NCI-H2081 treated with DMSO at 0.1 percent for 48 hours (cell line): ENCODE measurements at regions not wholly inside any gene's neighbourhood (a gene's known extent, or its start where the extent isn't known, plus 50 kb on each side); places are given as distances from the start of the nearest gene placed in this dataset.

ENCODE experiments used
- DNase-seq: peaks from one replicate; lab custom pipeline; 2025; lab: John Stamatoyannopoulos, UW

DNA sequence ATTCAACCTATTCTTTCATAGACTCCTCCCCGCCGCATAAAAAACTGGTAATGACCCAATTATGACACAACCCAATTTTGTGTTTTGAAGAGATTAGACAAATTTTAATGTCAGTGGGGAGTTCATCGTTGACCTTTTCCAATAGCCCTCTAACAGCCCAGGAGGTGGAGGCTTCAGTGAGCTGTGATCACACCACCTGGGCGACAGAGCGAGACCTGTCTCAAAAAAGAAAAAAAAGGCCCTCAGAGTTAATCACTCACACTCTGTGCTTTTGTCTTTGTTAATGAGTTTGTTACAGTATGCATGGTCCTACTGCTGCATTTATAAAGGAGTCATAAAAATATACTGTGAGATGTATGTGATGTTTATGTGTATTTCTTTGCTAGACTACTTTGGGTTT lies 510.6 kb downstream of the CPS1 start:
- no peak for DNase-seq

DNA sequence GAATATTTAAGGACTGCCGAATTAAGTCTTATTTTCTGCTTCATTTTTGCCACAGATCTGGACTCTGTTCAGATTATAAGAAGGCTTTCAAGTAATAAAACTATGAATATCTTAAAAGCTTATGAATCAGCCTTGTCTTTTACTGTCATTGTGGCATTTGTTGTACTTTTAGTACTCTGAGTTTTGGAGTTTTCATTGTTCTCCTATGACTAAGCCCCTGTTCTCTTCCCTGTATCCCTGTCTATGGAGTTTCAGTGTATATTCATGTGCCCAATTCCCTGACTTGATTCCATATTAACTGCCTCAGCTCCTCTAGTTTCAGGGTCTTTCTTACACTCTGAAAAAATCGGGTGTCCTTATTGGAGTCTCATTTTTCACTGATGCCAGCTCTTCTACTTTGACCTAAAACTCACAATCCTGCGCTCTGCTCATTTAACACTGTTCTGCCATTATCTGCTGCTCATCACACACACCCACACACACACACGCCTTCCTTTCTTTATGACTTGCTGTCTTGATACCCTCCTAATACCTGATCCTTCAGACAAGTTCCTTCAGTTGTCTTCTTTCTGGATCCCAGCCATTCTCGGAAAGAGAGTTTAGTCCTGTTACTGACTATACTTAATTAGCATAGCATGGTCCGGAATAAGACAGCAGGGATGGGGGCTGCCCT lies 511.8 kb downstream of the CPS1 start:
- no peak for DNase-seq

DNA sequence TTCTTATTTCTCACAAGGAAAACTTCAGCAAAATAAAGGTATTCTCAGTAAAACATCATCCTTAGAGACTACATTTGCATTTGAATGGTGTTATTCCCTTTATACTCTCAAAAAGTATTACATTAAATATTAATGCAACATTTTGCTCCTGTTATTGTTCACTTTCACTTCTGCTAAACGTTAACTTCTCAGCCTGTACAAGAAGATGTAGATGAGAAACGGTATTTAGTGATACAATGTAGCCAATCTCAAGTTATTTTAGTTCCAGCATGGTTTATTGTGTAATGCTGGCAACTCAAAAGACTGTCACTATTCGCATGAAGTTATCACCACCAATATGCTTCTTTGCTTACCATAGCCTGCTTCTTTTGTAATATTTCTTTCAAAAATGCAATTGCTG lies 514.1 kb downstream of the CPS1 start:
- no peak for DNase-seq

DNA sequence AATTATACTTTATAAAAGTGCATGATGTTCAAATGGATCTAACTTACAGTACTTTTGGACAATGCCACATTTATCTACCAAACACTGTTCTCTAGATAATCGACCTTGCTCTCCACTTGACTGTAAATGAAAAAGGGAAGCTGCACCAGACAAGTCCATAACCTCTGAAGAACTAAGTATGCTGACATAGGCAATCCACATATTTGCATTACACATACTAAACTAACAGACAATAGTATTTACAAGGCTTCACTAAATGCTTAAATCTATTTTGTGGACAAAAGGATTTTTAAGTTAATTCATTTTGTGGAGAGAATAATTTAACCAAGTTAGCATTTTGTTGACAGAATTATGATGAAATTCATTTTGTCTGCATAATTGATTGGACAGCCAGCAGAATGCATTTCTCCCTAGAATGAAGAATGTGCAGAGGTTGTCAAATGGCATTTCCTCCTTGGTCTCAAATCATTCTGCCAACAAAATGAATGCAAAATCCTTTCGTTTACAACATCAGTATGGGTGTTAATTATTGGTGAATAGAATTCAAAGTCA lies 520.9 kb downstream of the CPS1 start:
- peak; percentile 13 for DNase-seq

DNA sequence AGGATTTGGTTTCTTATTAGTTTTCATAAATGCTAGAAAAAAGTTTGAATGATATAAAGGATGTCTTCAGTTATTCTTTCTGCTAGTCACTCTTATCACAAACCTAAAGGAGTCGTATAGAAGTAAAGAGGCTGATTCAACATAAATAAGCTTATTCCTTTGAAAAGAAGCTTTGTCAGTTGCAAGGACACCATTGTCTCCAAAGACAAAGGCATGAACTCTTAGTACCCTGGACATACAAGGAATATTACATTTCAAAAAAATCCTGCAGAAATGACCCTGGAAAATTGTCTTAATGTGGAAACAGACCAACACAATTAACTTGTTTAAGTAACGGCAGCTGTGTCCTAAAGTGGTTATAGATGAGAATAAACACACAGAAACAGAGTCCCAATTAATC lies 528.0 kb downstream of the CPS1 start:
- DNase-seq, result peak; percentile 54

DNA sequence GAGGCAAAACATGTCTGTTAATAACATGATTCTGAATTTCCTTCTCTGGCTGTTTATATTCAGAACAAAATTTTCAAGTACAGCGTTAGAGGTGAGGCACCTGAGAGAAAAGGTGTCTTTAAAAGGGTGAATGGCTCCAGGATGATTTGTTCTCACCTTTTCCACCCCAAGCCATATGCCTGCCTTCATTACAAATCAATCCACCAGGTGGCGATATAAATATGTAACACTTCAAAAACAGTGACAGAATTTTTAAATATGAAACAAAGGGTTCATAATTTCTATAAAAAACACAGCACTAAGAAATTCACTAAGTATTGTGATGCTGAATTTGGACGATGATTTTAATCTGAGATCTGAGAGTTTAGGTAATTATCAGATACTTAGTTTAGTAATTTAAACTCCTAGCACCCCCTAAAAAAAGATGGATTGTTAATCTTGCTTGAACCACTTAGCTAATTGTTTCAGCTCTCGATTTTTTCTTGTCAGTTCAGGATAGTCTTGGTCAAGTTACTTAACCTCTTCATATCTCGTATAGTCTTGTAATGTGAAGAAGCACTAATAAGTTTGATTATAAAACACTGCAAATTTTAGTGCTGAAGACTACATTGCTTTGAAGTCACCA lies 528.8 kb downstream of the CPS1 start:
- peak; percentile 67 for DNase-seq

DNA sequence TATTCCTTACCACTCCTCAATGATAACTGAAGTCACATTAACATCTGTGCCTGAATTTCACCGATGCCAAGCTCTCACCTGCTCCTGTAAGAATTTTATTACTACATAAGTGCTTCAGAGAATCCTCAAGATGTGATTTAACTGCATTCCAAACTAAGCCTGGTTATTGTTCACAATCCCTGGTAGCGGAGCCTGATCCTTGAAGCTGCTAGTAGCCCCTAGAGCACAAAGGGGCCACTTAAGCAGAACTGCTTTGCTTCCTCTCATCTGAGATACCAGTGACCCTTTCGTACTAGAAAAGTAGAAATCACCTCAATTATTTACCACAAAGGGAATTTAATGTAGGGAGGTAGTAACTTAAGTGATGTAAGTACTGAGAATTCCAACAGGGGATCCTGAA lies 529.6 kb downstream of the CPS1 start:
- no peak for DNase-seq

DNA sequence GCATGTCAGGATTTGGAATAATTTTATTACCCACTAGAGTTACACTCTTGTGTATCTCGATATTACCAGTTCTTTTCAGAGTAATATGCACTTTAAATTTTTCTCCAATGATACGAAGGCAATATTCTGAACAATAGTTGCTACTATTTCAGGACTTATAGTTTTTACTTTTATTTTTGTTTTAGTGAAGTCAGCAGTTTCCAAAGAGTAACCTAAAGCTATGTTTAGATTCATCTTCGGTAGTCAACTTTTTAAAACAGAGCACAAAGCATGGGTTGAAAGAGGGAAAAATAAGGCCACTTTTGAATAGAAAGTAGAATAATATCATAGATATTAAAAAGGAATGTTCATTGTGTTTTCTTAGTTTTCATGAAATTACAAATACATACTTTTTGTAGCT lies 532.7 kb downstream of the CPS1 start:
- DNase-seq, result no peak

DNA sequence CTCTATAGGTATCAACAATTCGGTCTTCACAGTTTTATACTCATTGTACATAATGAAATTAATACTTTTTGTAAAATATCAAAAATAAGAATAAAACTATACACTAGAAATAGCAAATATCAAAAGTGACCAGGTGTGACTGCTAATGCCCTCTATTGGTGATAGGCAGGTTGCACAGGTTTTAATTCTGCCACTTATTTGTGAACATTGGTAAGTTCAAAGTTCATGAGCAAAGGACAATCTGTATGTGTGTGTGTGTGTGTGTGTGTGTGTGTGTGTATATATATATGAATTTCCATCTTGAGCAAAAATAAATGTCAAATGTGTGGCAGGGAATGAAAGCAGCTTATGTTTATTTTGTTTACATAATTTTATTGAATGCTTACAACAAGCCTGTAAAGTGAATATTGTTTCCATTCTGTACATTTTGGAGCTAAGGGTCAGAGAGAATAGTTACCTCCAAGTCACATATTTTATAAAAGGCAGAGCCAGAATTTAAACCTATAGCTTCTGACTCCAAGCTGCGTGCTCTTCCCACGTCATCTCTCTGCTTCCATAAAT lies 537.4 kb downstream of the CPS1 start:
- DNase-seq, result no peak

DNA sequence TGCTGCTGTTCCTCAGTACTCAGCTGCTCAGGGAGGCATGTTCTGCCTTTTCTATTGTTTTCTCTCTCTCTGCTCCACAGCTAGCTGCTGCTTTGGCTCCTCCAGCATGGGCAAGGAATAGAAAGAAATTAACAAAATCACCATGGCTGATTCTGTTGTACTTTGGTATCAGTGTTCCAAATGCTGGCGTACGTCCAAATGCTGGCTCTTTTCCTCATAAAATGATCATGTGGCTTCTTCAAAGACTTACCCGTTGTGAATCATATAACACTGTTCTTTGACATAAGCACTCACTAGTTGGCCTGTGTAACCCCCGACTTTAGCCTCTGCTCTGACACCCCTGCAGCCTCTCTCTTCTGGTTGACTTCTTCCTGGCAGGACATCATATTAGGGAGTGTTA lies 547.6 kb downstream of the CPS1 start:
- no peak for DNase-seq

DNA sequence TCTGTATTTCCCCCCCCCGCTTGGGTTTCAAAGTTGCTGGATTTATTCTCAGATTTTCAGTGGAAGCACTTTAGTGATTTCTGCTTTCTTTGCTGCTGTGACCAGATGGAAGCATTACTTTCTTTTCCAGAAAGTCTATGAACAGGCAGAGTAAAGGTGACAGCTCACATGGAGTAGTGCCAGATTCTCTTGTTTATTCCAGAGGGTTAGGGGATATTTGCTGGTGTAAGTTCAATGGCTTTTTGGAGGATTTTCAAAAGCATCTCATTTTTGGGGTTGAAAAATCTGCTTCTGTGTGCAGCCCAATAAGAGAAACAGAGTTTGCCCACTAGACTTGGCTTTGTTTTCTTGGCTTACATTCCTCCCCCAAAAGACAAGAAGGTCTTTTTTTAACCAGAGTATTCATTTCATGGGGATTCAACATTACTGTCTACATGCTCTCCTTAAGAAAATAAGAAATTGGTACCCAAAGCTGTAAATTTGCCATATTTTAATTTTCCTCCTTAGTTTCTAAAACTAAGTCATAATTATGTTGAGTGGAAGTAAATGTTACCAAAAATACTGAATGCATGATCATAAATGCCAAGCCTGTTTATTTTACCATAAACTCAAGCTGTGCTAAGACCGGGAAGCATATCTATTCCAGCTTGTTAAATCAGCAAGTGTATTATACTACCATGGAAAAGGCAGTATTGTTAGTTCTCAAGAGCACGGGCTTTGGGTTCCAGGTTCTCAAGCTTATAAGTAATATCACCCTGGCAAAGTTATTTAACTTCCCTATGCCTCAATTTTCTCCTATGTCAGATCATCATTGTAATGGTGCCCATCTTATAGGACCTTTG lies 557.2 kb downstream of the CPS1 start:
- no peak for DNase-seq

DNA sequence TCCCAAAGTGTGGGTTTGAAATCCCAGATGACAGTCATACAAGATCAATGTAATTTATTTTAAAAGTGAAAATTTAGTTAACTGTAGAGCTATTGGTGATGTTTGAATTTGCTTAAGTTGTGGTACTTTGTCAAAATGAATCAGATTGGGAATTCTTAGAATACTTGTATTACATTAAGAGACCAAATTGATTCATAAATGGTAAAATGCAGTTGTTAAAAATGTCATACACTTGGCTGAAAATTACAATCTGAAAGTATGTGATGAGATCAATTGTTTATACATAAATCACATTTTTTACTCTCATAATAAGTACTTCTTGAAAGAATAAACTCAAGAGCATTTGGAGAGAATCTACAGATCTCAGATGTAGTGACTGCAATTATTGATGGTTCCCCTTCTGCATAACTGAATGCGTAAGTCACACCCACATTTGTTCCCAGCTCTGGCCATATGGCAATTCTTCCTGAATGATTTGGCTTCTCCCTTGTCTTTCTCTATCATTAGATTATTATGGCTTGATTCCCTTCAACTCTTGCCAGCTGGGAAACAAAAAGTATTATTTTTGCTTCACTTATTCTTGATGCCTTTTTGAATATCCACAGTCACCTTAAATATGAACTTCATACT lies 558.5 kb downstream of the CPS1 start:
- no peak for DNase-seq

DNA sequence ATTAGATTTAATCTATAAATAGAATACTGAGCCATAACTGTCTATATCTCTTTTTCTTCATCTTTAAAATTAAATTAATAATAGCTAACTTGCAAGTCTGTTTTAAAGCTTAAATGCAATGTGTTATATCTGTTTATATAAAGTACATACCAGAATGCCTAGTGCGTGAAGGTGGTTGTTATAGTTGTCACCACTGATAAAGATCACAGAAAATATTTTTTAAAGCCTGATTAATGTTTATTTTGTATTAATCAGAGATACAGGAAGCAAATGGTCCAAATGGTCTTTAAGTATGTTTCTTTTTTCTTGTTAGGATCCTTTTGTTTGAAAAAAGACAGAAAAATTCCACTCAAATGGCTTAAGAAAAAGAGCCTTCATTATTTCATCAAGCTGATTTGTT lies 560.6 kb downstream of the CPS1 start:
- no peak for DNase-seq

DNA sequence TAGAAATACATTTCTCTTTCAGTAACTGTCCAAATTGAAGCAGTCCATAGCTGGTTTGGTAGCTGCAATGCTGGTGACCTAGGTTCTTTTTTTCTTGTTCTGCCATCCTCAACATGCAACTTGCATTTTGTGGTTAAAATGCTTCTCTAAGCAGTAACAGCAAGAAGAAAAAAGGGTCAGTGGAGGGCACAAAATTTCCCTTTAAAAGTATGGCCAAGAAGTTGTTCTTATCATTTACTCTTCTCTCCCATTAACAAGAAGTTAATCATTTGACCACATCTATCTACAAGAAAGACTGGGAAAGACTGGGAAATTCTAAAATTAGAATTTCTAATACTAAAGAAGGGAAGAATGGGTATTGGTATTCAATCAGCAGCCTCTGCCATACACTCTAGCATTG lies 569.9 kb downstream of the CPS1 start:
- no peak for DNase-seq

DNA sequence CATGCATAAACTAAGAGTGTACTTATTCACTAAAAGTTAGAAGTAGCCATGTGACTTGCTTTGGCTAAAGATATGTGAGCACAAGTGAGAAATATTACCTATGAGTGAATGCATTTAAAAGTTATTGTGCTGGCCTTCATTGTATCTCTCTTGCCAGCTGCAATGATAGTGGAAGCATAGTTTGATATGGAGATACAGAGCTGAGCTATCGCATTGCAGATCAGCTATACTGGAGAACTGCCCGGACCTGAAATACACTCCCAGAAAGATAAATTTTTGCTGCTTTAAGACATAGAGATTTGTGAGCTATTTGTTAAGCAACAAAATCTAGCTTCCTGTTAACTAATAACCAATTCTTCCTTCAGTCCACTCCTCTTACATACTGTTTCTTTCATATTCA lies 571.1 kb downstream of the CPS1 start:
- no peak for DNase-seq

DNA sequence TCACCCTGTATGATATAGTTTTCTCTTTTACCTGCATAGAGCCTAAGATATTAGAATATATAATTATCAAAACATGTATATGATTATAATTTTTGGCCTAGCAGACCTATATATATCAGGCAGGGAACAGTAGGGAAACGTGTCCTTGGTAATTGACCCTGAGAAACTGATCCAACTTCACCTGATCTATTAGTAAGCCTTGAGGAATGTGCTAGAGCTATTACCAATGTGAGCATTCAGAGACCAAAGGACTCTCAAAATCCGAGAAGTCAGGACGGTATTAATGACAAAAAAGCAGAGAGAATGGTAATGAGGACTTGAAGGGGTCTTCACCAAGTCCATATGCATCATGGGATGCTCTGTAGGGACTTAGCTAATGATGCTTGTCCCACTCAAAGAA lies 571.9 kb downstream of the CPS1 start:
- DNase-seq, result no peak

DNA sequence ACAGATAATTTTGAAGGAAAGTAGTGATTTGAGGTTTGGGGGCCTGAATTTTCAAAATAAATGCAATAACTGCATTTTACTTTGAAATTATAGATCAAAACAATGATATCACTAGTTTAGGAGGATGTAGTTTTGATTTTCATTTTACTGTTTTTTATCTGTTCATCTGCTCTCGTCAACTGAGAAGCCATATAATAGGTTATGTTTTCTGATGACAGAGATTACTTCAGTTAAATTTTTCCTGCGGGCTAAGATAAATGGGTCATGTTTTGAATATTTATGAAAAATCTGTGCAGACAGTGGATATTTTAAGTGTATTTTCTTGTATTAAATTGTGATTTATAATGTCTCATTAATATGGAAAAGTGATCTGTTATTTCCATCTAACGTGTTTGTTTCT lies 573.4 kb downstream of the CPS1 start:
- no peak for DNase-seq

DNA sequence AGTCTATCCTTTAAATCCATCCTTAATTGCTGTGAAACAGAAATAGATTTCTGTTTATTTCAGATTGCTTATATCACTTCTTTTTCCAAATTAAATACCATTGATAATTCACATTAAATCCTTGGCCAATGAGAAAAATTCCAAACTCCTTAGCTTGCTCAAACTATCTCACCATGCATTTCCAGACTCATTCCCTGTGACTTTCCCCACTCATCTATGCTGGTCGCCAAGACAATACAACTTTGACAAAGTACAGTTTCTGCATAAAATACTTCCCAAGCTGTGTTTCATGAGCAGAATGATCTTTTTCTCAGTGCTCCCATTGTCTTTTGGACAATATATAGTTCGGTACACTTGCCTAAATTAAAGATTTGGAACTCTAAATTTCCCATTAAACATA lies 575.6 kb downstream of the CPS1 start:
- DNase-seq, result no peak

DNA sequence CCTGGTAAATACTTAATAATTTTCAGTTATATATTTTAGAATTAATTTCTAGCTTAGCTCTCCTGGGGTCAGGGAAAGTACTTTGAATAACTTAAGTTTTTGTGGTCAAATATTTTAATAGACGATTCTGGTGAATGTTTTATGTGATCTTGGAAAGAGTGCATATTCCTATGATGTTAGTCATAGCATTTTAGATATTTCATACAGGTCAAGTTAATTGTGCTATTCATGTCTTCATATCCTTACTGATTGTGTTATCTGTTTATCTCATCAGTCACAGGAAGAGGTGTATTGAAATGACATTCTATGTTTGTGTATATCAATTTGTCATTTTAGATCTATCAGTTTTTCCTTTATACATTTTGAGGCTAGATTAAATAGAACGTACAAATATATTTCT lies 576.2 kb downstream of the CPS1 start:
- no peak for DNase-seq

DNA sequence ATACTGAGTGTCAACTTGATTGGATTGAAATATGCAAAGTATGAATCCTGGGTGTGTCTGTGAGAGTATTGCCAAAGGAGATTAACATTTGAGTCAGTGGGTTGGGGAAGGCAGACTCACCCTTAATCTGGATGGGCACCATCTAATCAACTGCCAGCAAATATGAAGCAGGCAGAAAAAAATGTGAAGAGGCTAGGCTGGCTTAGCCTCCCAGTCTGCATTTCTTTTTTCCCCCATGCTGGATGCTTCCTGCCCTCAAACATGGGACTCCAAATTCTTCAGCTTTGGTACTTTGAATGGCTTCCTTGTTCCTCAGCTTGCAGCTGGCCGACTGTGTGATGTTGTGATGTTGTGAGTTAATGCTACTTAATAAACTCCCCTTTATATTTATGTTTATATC lies 577.4 kb downstream of the CPS1 start:
- DNase-seq, result no peak

DNA sequence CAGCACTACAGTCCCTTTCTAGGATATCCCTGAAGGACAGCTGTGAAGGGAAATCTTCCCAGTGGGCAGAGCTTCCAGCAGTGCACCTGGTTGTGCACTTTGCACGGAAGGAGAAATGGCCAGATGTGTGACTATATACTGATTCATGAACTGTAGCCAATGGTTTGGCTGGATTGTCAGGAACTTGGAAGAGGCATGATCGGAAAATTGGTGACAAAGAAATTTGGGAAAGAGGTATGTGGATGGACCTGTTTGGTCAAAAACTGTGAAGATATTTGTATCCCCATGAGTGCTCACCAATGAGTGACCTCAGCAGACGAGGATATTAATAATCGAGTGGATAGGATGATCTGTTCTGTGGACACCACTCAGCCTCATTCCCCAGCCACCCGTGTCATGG lies 582.2 kb downstream of the CPS1 start:
- DNase-seq, result no peak

DNA sequence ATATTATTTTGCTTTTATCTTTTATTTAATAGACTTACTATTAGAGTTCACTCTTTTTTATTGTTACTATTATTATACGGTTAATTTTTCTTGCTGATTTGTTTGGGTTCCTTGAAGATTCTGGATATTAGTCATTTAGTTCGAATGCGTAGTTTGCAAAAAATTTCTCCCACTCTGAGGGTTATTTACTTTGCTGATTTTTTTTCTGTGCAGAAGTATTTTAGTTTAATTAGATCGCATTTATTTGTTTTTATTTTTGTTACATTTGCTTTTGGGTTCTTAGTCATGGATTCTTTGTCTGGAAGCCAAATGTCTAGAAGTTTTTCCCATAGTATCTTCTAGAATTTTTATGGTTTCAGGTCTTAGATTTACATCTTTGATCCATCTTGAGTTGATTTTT lies 585.2 kb downstream of the CPS1 start:
- DNase-seq, result no peak
